B cell (primary cell): ENCODE measurements at regions not wholly inside any gene's neighbourhood (a gene's known extent, or its start where the extent isn't known, plus 50 kb on each side); places are given as distances from the start of the nearest gene placed in this dataset.

ENCODE experiments used
- ATAC-seq: fragments of 200-7000 bp; cut with Tn5 transposase; one replicate; pipeline ENCODE4 v1.10.0; 2021; ENCODE audit warnings: low read depth, mild to moderate bottlenecking, moderate number of reproducible peaks, moderate library complexity
- CTCF ChIA-PET: fragments of 350-600 bp; sonication (Branson Sonifier 250); formaldehyde crosslinking; loops from one replicate; lab custom pipeline; 2021; ENCODE audit warnings: antibody characterized with exemption, inconsistent platforms; lab: Charles Lee
- POLR2A ChIA-PET: fragments of 350-600 bp; sonication (Branson Sonifier 250); formaldehyde crosslinking; loops from one replicate; lab custom pipeline; 2021; ENCODE audit warnings: antibody characterized with exemption; lab: Charles Lee
- DNase-seq: peaks from one replicate; pipeline ENCODE4 v3.0.0; 2013
- H2AFZ ChIP-seq: 2 replicates; pipeline ENCODE4 v1.6.1; 2012; ENCODE audit warnings: mild to moderate bottlenecking, low read depth, low read length; ENCODE audit not compliant: insufficient read depth, poor library complexity, severe bottlenecking
- H3K27ac ChIP-seq, 2 donors: 1 replicate in 1 of 2; 2 replicates in 1 of 2; pipeline ENCODE4 v1.5.1; 2012 to 2013; ENCODE audit warnings: low read length in 2 of 2, mild to moderate bottlenecking in 2 of 2, moderate library complexity in 1 of 2
- H3K27me3 ChIP-seq, 4 experiments: fragments of 200-600 bp in 1 of 4; sonication (generic) in 1 of 4; replicated peaks in 1 of 4; 1 replicate in 2 of 4; 2 replicates in 2 of 4; pipeline versions ENCODE4 v1.6.1 to v1.7.0; 2013 to 2016; ENCODE audit warnings: low read length in 3 of 4, mild to moderate bottlenecking in 2 of 4, mixed read lengths in 1 of 4, moderate library complexity in 1 of 4; ENCODE audit not compliant: insufficient read depth in 4 of 4, control insufficient read depth in 3 of 4; ENCODE audit errors: control extremely low read depth in 1 of 4
- H3K36me3 ChIP-seq, 2 experiments: replicated peaks in 1 of 2; 1 replicate in 1 of 2; 2 replicates in 1 of 2; pipeline versions ENCODE4 v1.6.1 to v1.7.1; 2013; ENCODE audit warnings: low read length in 1 of 2; ENCODE audit not compliant: insufficient read depth in 2 of 2, control insufficient read depth in 1 of 2; ENCODE audit errors: control extremely low read depth in 1 of 2, extremely low read depth in 1 of 2
- H3K4me1 ChIP-seq, 2 donors: fragments of 200-600 bp in 1 of 2; sonication (generic) in 1 of 2; 1 replicate in 1 of 2; 2 replicates in 1 of 2; pipeline versions ENCODE4 v1.5.1 to v1.6.1; 2013 to 2017; ENCODE audit warnings: low read length in 2 of 2; ENCODE audit not compliant: control insufficient read depth in 2 of 2, insufficient read depth in 2 of 2
- H3K4me2 ChIP-seq: replicated peaks from 2 replicates; pipeline ENCODE3; 2012; ENCODE audit warnings: mild to moderate bottlenecking, low read depth, low read length; ENCODE audit not compliant: poor library complexity, severe bottlenecking
- H3K4me3 ChIP-seq, 5 experiments: fragments of 200-600 bp in 1 of 5; sonication (generic) in 1 of 5; 1 replicate in 3 of 5; 2 replicates in 2 of 5; pipeline versions ENCODE4 v1.5.1 to v1.7.0; 2011 to 2016; ENCODE audit warnings: low read length in 4 of 5, mild to moderate bottlenecking in 4 of 5, low read depth in 2 of 5, control low read depth in 1 of 5, moderate library complexity in 1 of 5; ENCODE audit not compliant: insufficient read depth in 1 of 5; ENCODE audit errors: control extremely low read depth in 1 of 5, extremely low read depth in 1 of 5
- H3K79me2 ChIP-seq: fragments of 200-600 bp; sonication (generic); one replicate; pipeline ENCODE4 v1.6.0; 2016; ENCODE audit warnings: low read length; ENCODE audit not compliant: control insufficient read depth, insufficient read depth
- H3K9ac ChIP-seq: fragments of 200-600 bp; sonication (generic); 2 replicates; pipeline ENCODE4 v1.6.1; 2017; ENCODE audit warnings: mild to moderate bottlenecking, low read length, moderate library complexity
- H3K9me3 ChIP-seq, 3 donors: one replicate each; pipeline versions ENCODE4 v1.6.1 to v1.7.1; 2013; ENCODE audit warnings: low read length in 2 of 3; ENCODE audit not compliant: control insufficient read depth in 2 of 3, insufficient read depth in 1 of 3; ENCODE audit errors: control extremely low read depth in 1 of 3
- H4K20me1 ChIP-seq: 2 replicates; pipeline ENCODE4 v1.6.0; 2012; ENCODE audit warnings: mild to moderate bottlenecking, low read length; ENCODE audit not compliant: insufficient read depth, control insufficient read depth, poor library complexity, severe bottlenecking
- H3K27ac Mint-ChIP-seq: one replicate; pipeline ENCODE4 v1.8.0; 2021; ENCODE audit warnings: mixed read lengths
- H3K27me3 Mint-ChIP-seq: one replicate; pipeline ENCODE4 v1.8.0; 2021; ENCODE audit warnings: mixed read lengths
- H3K4me1 Mint-ChIP-seq: one replicate; pipeline ENCODE4 v1.8.0; 2021; ENCODE audit warnings: mixed read lengths
- H3K4me3 Mint-ChIP-seq: one replicate; pipeline ENCODE4 v1.8.0; 2021; ENCODE audit warnings: mixed read lengths
- H3K9me3 Mint-ChIP-seq: one replicate; pipeline ENCODE4 v1.8.0; 2022; ENCODE audit warnings: mixed read lengths; ENCODE audit not compliant: insufficient read depth
- EZH2 ChIP-seq: IDR thresholded peaks from 2 replicates; pipeline ENCODE4 v1.6.1; 2012; ENCODE audit warnings: borderline replicate concordance, low read depth, mild to moderate bottlenecking, moderate library complexity, low read length; ENCODE audit not compliant: insufficient read depth, poor library complexity, severe bottlenecking
- WGBS: methylation state at CpG from one replicate; pipeline ENCODE4 v1.1.5; 2013; ENCODE audit warnings: missing lambda C conversion rate; ENCODE audit not compliant: insufficient coverage; 5-methylcytosine and 5-hydroxymethylcytosine counted together
- intact Hi-C: fragments of 100-400 bp; cut with micrococcal nuclease; formaldehyde crosslinking; loops from one replicate; pipeline ENCODE4 v1.10.0; 2022
- TF ChIP-seq, protein P1 (sequence below): fragments of 200-600 bp; IDR thresholded peaks from one replicate; pipeline ENCODE4 v1.8.0; 2022; ENCODE audit warnings: antibody characterized with exemption, mild to moderate bottlenecking

DNA sequence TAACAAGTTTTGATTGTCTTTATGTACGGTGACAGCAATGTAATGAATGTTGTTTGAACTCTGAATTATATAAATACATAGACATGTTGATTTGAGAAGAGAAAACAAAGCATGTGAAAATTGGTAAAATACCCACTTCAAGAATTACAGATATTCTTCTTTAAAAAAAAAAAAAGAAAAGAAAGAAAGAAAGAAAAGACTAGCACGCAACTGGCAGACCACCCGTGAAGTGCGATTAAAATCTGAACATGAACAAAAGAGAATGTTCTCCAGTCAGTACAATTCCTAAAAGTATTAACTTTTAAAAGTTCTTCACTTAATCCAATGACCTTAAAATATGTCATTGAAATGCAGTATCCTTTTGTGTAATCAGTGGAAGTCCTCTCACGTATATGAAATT, 434.9 kb downstream of the TFAP2A start:
- Mint-ChIP-seq H3K9me3 (peaks cover 7% of the 10 kb centered on the region), H3K27me3 (no peaks in the 10 kb centered on the region), H3K4me3 (no peak overlapping the region), H3K4me1 (no peaks in the 10 kb centered on the region), H3K27ac (no peak overlapping the region)
- H2AFZ ChIP-seq = no peak overlapping the region
- H3K4me2 ChIP-seq = no peak overlapping the region
- no peaks in the 10 kb centered on the region for H3K79me2 ChIP-seq
- DNase-seq = no peak
- ChIA-PET CTCF (no interaction called here), POLR2A (no interaction called here)
- H3K9ac ChIP-seq = no peak overlapping the region
- no peak for ATAC-seq
- no peak overlapping the region for H3K27ac ChIP-seq
- no peaks in the 10 kb centered on the region for H3K27me3 ChIP-seq
- H3K36me3 ChIP-seq = no peaks in the 10 kb centered on the region
- TF ChIP-seq EZH2 = no peak
- TF ChIP-seq, protein P1, sequence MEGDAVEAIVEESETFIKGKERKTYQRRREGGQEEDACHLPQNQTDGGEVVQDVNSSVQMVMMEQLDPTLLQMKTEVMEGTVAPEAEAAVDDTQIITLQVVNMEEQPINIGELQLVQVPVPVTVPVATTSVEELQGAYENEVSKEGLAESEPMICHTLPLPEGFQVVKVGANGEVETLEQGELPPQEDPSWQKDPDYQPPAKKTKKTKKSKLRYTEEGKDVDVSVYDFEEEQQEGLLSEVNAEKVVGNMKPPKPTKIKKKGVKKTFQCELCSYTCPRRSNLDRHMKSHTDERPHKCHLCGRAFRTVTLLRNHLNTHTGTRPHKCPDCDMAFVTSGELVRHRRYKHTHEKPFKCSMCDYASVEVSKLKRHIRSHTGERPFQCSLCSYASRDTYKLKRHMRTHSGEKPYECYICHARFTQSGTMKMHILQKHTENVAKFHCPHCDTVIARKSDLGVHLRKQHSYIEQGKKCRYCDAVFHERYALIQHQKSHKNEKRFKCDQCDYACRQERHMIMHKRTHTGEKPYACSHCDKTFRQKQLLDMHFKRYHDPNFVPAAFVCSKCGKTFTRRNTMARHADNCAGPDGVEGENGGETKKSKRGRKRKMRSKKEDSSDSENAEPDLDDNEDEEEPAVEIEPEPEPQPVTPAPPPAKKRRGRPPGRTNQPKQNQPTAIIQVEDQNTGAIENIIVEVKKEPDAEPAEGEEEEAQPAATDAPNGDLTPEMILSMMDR = no peak
- no CpG with 5 or more reads among the region's 5 CpGs for WGBS
- intact Hi-C loops = no loop called here
- H4K20me1 ChIP-seq = no peaks in the 10 kb centered on the region
- H3K4me1 ChIP-seq = no peaks in the 10 kb centered on the region
- peaks cover 0 to 3% (median 0%) of the 10 kb centered on the region in 3 donors for H3K9me3 ChIP-seq
- H3K4me3 ChIP-seq = no peak overlapping the region

DNA sequence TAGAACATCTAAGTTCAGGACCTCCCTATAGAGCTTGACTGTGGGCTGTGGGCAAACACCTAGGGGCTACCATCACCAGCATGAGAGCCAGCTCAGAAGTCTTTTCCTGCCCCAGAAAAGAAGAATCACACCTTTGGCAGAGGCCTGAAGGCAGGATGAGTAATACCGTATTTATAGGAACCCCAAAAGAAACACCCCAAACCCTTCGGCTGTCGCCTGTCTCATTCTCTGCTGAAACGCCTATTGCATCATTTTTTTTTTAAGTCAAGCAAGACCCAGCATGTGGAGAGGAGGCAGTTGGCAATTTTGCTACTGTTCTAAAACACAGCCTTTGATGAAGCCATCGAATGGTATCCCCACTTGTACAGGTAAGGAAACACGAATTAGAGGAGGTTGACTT, 436.4 kb downstream of the TFAP2A start:
- Histone ChIP-seq H2AFZ (no peak overlapping the region), H4K20me1 (no peaks in the 10 kb centered on the region), H3K27me3 (no peaks in the 10 kb centered on the region), H3K4me2 (no peak overlapping the region), H3K9ac (no peak overlapping the region), H3K36me3 (no peaks in the 10 kb centered on the region), H3K9me3 (no peaks in the 10 kb centered on the region), H3K27ac (no peak overlapping the region), H3K4me1 (no peaks in the 10 kb centered on the region), H3K4me3 (no peak overlapping the region), H3K79me2 (no peaks in the 10 kb centered on the region)
- ChIA-PET POLR2A (no interaction called here), CTCF (no interaction called here)
- ATAC-seq (no peak), DNase-seq (no peak)
- TF ChIP-seq, protein P1 = no peak
- no peak for TF ChIP-seq EZH2
- Mint-ChIP-seq H3K9me3 (peaks cover 2% of the 10 kb centered on the region), H3K27ac (no peak overlapping the region), H3K27me3 (no peaks in the 10 kb centered on the region), H3K4me1 (no peaks in the 10 kb centered on the region), H3K4me3 (no peak overlapping the region)
- 92% methylated on average over 5 of the region's 6 CpGs for WGBS
- intact Hi-C loops = no loop called here
